OCI-LY1 (cell line): ENCODE measurements at regions not wholly inside any gene's neighbourhood (a gene's known extent, or its start where the extent isn't known, plus 50 kb on each side); places are given as distances from the start of the nearest gene placed in this dataset.

ENCODE experiments used
- CTCF ChIP-seq: fragments of 200-600 bp; sonication (generic), shearing (Covaris generic); IDR thresholded peaks from 2 replicates; pipeline ENCODE4 v1.5.1; 2017; ENCODE audit warnings: mild to moderate bottlenecking, antibody characterized with exemption, low read length, moderate library complexity, mixed read lengths
- EZH2 ChIP-seq: fragments of 200-600 bp; sonication (generic), shearing (Covaris generic); IDR thresholded peaks from 2 replicates; pipeline ENCODE4 v1.8.0; 2017; ENCODE audit warnings: borderline replicate concordance, mixed run types, mild to moderate bottlenecking, antibody characterized with exemption, low read length, moderate library complexity, mixed read lengths

GRCh38 chr4:114343015-114343414 lies 255.6 kb upstream of the UGT8 start:
- no peak for TF ChIP-seq CTCF
- TF ChIP-seq EZH2 = no peak
